Upper lobe of left lung (tissue), 6 donors: ENCODE measurements at regions not wholly inside any gene's neighbourhood (a gene's known extent, or its start where the extent isn't known, plus 50 kb on each side); places are given as distances from the start of the nearest gene placed in this dataset.

Experiments
- ATAC-seq, 2 donors: fragments of 200-7000 bp; cut with Tn5 transposase; one replicate each; pipeline ENCODE4 v1.9.1; 2022; ENCODE audit warnings: mild to moderate bottlenecking in 2 of 2, moderate library complexity in 2 of 2; ENCODE audit not compliant: low FRiP score in 2 of 2
- DNase-seq, 2 donors: peaks; one replicate each; pipeline ENCODE4 v3.0.0-alpha.2; 2019 to 2020
- H3K27ac ChIP-seq, 4 donors: fragments of 200-600 bp; sonication (generic); one replicate each; pipeline ENCODE4 v1.5.1; 2016 to 2019
- H3K27me3 ChIP-seq, 4 donors: fragments of 200-600 bp; sonication (generic); one replicate each; pipeline ENCODE4 v1.5.1; 2017 to 2019
- H3K36me3 ChIP-seq, 4 donors: fragments of 200-600 bp; sonication (generic); one replicate each; pipeline ENCODE4 v1.5.1; 2016 to 2019
- H3K4me1 ChIP-seq, 4 donors: fragments of 200-600 bp; sonication (generic); one replicate each; pipeline ENCODE4 v1.5.1; 2018 to 2019
- H3K4me3 ChIP-seq, 4 donors: fragments of 200-600 bp; sonication (generic); one replicate each; pipeline ENCODE4 v1.5.1; 2017 to 2019; ENCODE audit warnings: mild to moderate bottlenecking in 2 of 4, moderate library complexity in 1 of 4
- H3K9me3 ChIP-seq, 4 donors: fragments of 200-600 bp; sonication (generic); one replicate each; pipeline ENCODE4 v1.5.1; 2018 to 2019
- CTCF ChIP-seq, 6 experiments: fragments of 450-650 bp in 4 of 6; fragments of 200-600 bp in 2 of 6; sonication (generic) in 2 of 6; IDR thresholded peaks; one replicate each; pipeline ENCODE4 v1.5.1; 2016 to 2019; ENCODE audit warnings: antibody characterized with exemption in 6 of 6
- EP300 ChIP-seq, 4 donors: sonication (generic); formaldehyde crosslinking; IDR thresholded peaks; one replicate each; pipeline ENCODE4 v1.5.1; 2017; ENCODE audit warnings: antibody characterized with exemption in 4 of 4, control low read depth in 2 of 4
- POLR2A ChIP-seq, 4 donors: fragments of 450-650 bp; IDR thresholded peaks; one replicate each; pipeline ENCODE4 v1.5.1; 2016 to 2017; ENCODE audit warnings: antibody characterized with exemption in 4 of 4, mild to moderate bottlenecking in 2 of 4
- POLR2AphosphoS5 ChIP-seq, 2 donors: sonication (generic); formaldehyde crosslinking; IDR thresholded peaks; one replicate each; pipeline ENCODE4 v1.5.1; 2017; ENCODE audit warnings: antibody characterized with exemption in 2 of 2
- WGBS, 2 donors: methylation state at CpG; one replicate each; pipeline ENCODE4 v1.1.5; 2017 to 2018; 5-methylcytosine and 5-hydroxymethylcytosine counted together
- donor health status: DM: no; HTN: no; CAD: no; lungs with moderate emphysema.
- donor health status: DM: no; HTN: yes; CAD: no; lungs with severe emphysema.

GRCh38 chr13:44266772-44267171 is 106.9 kb upstream of the SERP2 start:
- DNase-seq (no peak), ATAC-seq (no peak)
- H3K27ac ChIP-seq: no peak overlapping the region
- no peaks in the 10 kb centered on the region for H3K9me3 ChIP-seq
- TF ChIP-seq POLR2AphosphoS5 (IDR thresholded peaks at IDR 0.05): no peak
- TF ChIP-seq CTCF (IDR thresholded peaks at IDR 0.05): no peak
- no peaks in the 10 kb centered on the region for H3K27me3 ChIP-seq
- H3K36me3 ChIP-seq: no peaks in the 10 kb centered on the region
- WGBS, 2 donors: 94 to 100% methylated on average over 1 of the region's 1 CpG
- H3K4me1 ChIP-seq: peaks cover 7 to 20% (median 11%) of the 10 kb centered on the region in 4 donors
- H3K4me3 ChIP-seq: no peak overlapping the region

GRCh38 chr13:44267203-44267602 is 106.4 kb upstream of the SERP2 start:
- no peak for ATAC-seq
- WGBS, 2 donors: 92 to 94% methylated on average over 1 of the region's 1 CpG
- TF ChIP-seq CTCF (IDR thresholded peaks at IDR 0.05) (no peak), POLR2AphosphoS5 (IDR thresholded peaks at IDR 0.05) (no peak), EP300 (IDR thresholded peaks at IDR 0.05) (no peak), POLR2A (IDR thresholded peaks at IDR 0.05) (no peak)

GRCh38 chr13:44267980-44268379 is 105.6 kb upstream of the SERP2 start:
- Histone ChIP-seq H3K27me3 (no peaks in the 10 kb centered on the region), H3K27ac (no peak overlapping the region), H3K4me3 (no peak overlapping the region), H3K9me3 (no peaks in the 10 kb centered on the region), H3K36me3 (no peaks in the 10 kb centered on the region), H3K4me1 (peaks cover 12 to 25% (median 17%) of the 10 kb centered on the region in 4 donors)
- 60 to 77% methylated on average over 4 of the region's 4 CpGs for WGBS, 2 donors
- DNase-seq: no peak
- no peak for TF ChIP-seq CTCF (IDR thresholded peaks at IDR 0.05)
- TF ChIP-seq POLR2AphosphoS5 (IDR thresholded peaks at IDR 0.05): no peak
- TF ChIP-seq POLR2A (IDR thresholded peaks at IDR 0.05): no peak
- no peak for TF ChIP-seq EP300 (IDR thresholded peaks at IDR 0.05)
- ATAC-seq: peak in 1 of 2 donors; percentile 76

More at GRCh38 chr13:44267203-44267602, 106.4 kb upstream of the SERP2 start:
- no peaks in the 10 kb centered on the region for H3K36me3 ChIP-seq
- H3K4me3 ChIP-seq: no peak overlapping the region
- H3K27ac ChIP-seq: no peak overlapping the region
- no peaks in the 10 kb centered on the region for H3K9me3 ChIP-seq
- H3K27me3 ChIP-seq: no peaks in the 10 kb centered on the region
- DNase-seq: no peak
- H3K4me1 ChIP-seq: peaks cover 11 to 24% (median 16%) of the 10 kb centered on the region in 4 donors

GRCh38 chr13:44268980-44269379 is 104.6 kb upstream of the SERP2 start:
- H3K27me3 ChIP-seq: no peaks in the 10 kb centered on the region
- no peaks in the 10 kb centered on the region for H3K36me3 ChIP-seq
- peaks cover 12 to 28% (median 21%) of the 10 kb centered on the region in 4 donors for H3K4me1 ChIP-seq
- DNase-seq (no peak), ATAC-seq (no peak)
- TF ChIP-seq POLR2A (IDR thresholded peaks at IDR 0.05) (no peak), CTCF (IDR thresholded peaks at IDR 0.05) (no peak), EP300 (IDR thresholded peaks at IDR 0.05) (no peak), POLR2AphosphoS5 (IDR thresholded peaks at IDR 0.05) (no peak)
- H3K4me3 ChIP-seq: no peak overlapping the region
- no peaks in the 10 kb centered on the region for H3K9me3 ChIP-seq
- H3K27ac ChIP-seq: peak overlapping the region in 1 of 4 donors; percentile 86

GRCh38 chr13:44270150-44270549 is 103.5 kb upstream of the SERP2 start:
- Histone ChIP-seq H3K4me1 (peaks cover 18 to 38% (median 30%) of the 10 kb centered on the region in 4 donors), H3K9me3 (no peaks in the 10 kb centered on the region), H3K27me3 (no peaks in the 10 kb centered on the region), H3K4me3 (no peak overlapping the region), H3K36me3 (no peaks in the 10 kb centered on the region), H3K27ac (peak overlapping the region; percentile 16 to 86 (median 75))
- WGBS, 2 donors: 98 to 99% methylated on average over 3 of the region's 3 CpGs
- TF ChIP-seq POLR2A (IDR thresholded peaks at IDR 0.05) (no peak), CTCF (IDR thresholded peaks at IDR 0.05) (no peak), POLR2AphosphoS5 (IDR thresholded peaks at IDR 0.05) (no peak), EP300 (IDR thresholded peaks at IDR 0.05) (no peak)
- DNase-seq (no peak), ATAC-seq (no peak)
